OCI-LY1 (cell line): ENCODE measurements at regions not wholly inside any gene's neighbourhood (a gene's known extent, or its start where the extent isn't known, plus 50 kb on each side); places are given as distances from the start of the nearest gene placed in this dataset.
"Not testable (repeated sequence)": the region's sequence is repeated elsewhere in the genome, so short reads cannot be mapped to it uniquely, and the experiment has no call there.

ENCODE experiments used
- H2AFZ ChIP-seq: fragments of 200-600 bp; sonication (generic), shearing (Covaris generic); 2 replicates; pipeline ENCODE4 v1.6.0; 2014; ENCODE audit warnings: antibody characterized with exemption, mild to moderate bottlenecking, low read length
- H3F3A ChIP-seq: fragments of 200-600 bp; sonication (generic), shearing (Covaris generic); 2 replicates; pipeline ENCODE4 v1.6.0; 2014; ENCODE audit warnings: mild to moderate bottlenecking, antibody characterized with exemption, low read length, moderate library complexity; ENCODE audit not compliant: insufficient read depth
- H3K27ac ChIP-seq: fragments of 200-600 bp; sonication (generic); 2 replicates; pipeline ENCODE4 v1.5.1; 2014; ENCODE audit warnings: low read length, mixed run types, mild to moderate bottlenecking, low read depth; ENCODE audit not compliant: poor library complexity, severe bottlenecking
- H3K27me3 ChIP-seq: fragments of 200-600 bp; sonication (generic); 2 replicates; pipeline ENCODE4 v1.6.0; 2014; ENCODE audit warnings: antibody characterized with exemption, mild to moderate bottlenecking, low read length, moderate library complexity; ENCODE audit not compliant: insufficient read depth
- H3K36me3 ChIP-seq: fragments of 200-600 bp; sonication (generic); 2 replicates; pipeline ENCODE4 v1.6.1; 2014; ENCODE audit warnings: mild to moderate bottlenecking, antibody characterized with exemption, low read length, moderate library complexity, mixed read lengths; ENCODE audit not compliant: insufficient read depth
- H3K4me1 ChIP-seq: fragments of 200-600 bp; sonication (generic); 2 replicates; pipeline ENCODE4 v1.5.1; 2014; ENCODE audit warnings: mild to moderate bottlenecking, low read length, moderate library complexity; ENCODE audit not compliant: insufficient read depth, severe bottlenecking
- H3K4me2 ChIP-seq: fragments of 200-600 bp; sonication (generic), shearing (Covaris generic); 2 replicates; pipeline ENCODE4 v1.6.1; 2014; ENCODE audit warnings: low read length
- H3K4me3 ChIP-seq: fragments of 200-600 bp; sonication (generic); 2 replicates; pipeline ENCODE4 v1.5.1; 2014; ENCODE audit warnings: low read length, low read depth, mild to moderate bottlenecking, mixed read lengths; ENCODE audit not compliant: poor library complexity, severe bottlenecking
- H3K79me2 ChIP-seq: fragments of 200-600 bp; shearing (Covaris generic); 2 replicates; pipeline ENCODE4 v1.6.1; 2016; ENCODE audit warnings: mixed run types, low read length, mixed read lengths; ENCODE audit not compliant: insufficient read depth
- H3K9ac ChIP-seq: fragments of 200-600 bp; sonication (generic), shearing (Covaris generic); 2 replicates; pipeline ENCODE4 v1.6.1; 2014; ENCODE audit warnings: mild to moderate bottlenecking, low read length, mixed read lengths
- H3K9me2 ChIP-seq: fragments of 200-600 bp; sonication (generic), shearing (Covaris generic); 2 replicates; pipeline ENCODE4 v1.6.1; 2014; ENCODE audit warnings: low read depth, mild to moderate bottlenecking, low read length, mixed read lengths
- H3K9me3 ChIP-seq: fragments of 200-600 bp; shearing (Covaris generic); 2 replicates; pipeline ENCODE4 v1.6.1; 2014; ENCODE audit warnings: low read length, mixed read lengths
- H4K20me1 ChIP-seq: fragments of 200-600 bp; sonication (generic), shearing (Covaris generic); 2 replicates; pipeline ENCODE4 v1.6.0; 2016; ENCODE audit warnings: mild to moderate bottlenecking, low read length; ENCODE audit not compliant: insufficient read depth
- EZH2 ChIP-seq: fragments of 200-600 bp; sonication (generic), shearing (Covaris generic); IDR thresholded peaks from 2 replicates; pipeline ENCODE4 v1.8.0; 2017; ENCODE audit warnings: borderline replicate concordance, mixed run types, mild to moderate bottlenecking, antibody characterized with exemption, low read length, moderate library complexity, mixed read lengths
- TF ChIP-seq, protein P1 (sequence below): fragments of 200-600 bp; sonication (generic), shearing (Covaris generic); IDR thresholded peaks from 2 replicates; pipeline ENCODE4 v1.5.1; 2017; ENCODE audit warnings: mild to moderate bottlenecking, antibody characterized with exemption, low read length, moderate library complexity, mixed read lengths

DNA sequence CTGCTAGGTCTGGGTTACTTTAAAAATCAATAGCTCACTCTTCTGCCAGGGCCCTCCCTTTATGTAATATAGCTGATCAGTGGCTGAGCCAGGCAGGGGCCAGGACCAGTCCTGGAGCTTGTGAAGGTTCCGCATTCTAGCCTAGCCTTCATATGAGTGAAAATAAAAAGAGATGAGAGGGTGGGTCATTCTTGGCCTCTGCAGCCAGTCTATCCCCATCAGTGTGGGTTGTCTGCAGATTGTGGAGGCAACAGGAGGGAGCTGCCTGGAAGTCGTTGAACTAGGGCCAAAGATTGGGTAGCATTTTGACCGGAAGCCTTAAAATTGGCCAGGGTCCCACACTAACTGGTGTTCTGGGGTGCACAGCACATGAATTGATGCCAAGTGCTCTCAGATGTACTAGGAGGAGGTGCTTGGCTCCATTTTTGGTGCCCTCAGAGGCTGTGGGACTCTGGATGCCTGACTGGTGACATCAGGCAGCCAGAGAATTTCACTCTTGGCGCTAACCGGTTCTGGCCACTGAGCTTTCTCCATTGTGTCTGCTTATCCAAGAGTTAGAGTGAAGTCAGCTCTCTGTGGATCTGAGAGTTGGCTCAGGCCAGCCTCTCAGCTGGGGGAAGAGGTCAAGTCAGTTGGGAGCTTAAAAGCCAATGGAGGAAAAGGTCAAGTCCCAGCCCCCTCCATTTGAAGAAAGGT is 66.5 kb upstream of the IKBKE start:
- not testable (repeated sequence) for H3F3A ChIP-seq, H3K9me3 ChIP-seq, H3K4me2 ChIP-seq, H3K4me1 ChIP-seq, H3K27ac ChIP-seq, H3K4me3 ChIP-seq, H4K20me1 ChIP-seq, H2AFZ ChIP-seq, H3K27me3 ChIP-seq, H3K36me3 ChIP-seq, H3K9me2 ChIP-seq, H3K79me2 ChIP-seq, H3K9ac ChIP-seq

DNA sequence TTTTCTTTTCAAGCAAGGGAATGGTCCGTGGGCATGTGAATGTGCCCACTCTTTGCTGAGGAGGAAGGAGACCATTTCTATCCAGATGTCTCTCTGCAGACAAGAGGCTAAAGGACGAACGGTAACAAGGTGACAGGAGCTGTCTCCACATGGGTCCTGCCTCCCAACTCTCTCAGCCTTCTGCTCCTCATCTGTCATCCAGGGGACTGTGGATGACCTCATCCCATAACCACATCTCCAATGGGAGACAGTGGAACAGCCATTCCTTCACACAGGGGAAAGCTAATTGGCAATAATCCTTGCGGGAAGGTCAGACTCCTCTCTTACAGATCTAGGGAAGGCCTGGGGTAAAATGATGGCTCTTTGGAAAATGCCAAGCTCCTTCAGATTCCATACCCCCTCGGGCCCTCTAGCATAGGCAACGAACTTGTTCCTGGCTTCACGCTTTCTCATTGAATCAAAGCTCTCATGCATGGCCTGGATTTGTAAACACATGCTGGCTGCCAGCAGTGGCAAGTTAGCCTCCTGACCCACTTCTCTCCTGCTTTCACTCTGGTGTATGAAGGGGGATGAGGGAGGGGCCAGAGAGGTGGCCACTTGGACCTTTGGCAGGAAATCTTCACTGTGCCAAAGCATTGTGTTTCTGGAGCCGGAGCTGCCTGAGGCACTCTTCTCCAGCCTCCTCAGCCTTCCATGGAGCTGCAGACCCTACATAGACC is 65.8 kb upstream of the IKBKE start:
- not testable (repeated sequence) for H3K9ac ChIP-seq, H3K79me2 ChIP-seq, H3K9me2 ChIP-seq, H3K9me3 ChIP-seq, H3F3A ChIP-seq, H3K4me3 ChIP-seq, H4K20me1 ChIP-seq, H2AFZ ChIP-seq, H3K4me2 ChIP-seq, H3K27me3 ChIP-seq, H3K36me3 ChIP-seq, H3K27ac ChIP-seq, H3K4me1 ChIP-seq

DNA sequence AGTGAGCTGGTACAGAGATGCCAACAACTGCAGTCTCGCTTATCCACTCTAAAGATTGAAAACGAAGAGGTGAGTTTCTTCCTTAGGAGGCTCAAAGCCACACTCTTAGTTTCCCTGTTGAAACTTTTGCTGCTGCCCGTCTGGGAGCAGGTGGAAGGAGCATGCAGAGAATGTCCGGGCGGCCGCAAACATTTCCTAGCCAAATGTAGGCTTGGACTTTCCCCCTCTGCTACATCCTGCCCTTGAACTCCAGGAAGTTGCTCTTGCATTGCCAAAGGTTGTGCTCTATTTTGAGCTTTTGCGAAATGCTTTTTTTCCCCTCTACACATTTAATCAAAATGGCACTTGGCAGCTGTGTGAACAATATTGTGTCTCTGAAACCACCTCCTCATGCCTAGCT is 65.0 kb upstream of the IKBKE start:
- H3K9me3 ChIP-seq, H3K4me1 ChIP-seq, H3K4me2 ChIP-seq, H3F3A ChIP-seq, H3K27ac ChIP-seq, H3K4me3 ChIP-seq, H2AFZ ChIP-seq, H3K36me3 ChIP-seq, H3K9ac ChIP-seq, H3K9me2 ChIP-seq, H3K27me3 ChIP-seq, H4K20me1 ChIP-seq, H3K79me2 ChIP-seq: not testable (repeated sequence)

DNA sequence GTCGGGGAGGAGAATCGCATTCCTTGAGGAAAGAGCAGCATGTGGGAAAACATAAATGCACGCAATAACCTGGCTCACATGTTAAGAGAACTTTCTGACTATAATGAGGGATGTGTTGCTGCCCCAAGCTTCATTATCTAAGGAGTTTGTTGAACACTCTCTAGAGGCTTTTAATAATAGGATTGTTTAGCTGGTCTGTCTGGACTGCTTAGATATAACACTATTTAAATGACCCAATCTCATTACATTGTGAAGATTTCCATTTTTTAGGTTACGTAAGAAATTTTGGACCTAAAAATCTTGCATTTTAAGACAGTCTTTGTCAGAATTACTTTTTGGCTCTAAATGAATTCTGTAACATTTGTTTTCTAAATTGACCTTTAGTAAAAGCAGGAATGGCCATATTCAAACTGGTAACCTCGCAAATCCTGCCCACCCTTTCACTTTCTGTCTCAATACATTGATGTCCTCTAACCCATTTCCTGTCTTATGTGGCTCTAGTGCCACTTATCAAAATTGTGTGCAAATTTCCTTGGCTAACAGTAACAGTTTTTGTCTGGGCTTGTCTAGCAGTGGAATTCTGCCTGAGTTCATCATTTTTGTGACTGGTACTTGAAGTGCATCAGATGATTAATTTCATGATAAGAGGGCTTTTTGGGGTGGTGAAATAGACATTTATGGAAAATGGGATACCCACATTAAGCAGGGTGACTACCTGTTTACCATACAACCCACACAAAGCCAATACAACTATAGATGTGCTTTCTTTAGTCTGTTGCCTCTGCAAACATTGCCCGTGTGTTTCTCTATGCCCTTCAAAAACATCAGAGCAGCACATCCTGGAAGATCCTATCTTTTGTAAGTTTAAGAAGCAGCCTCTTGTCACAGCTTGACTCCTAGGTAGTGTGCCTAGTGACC is 61.6 kb upstream of the IKBKE start:
- not testable (repeated sequence) for H3K9me2 ChIP-seq, H4K20me1 ChIP-seq, H3K9me3 ChIP-seq, H3K79me2 ChIP-seq, H3K27ac ChIP-seq, H2AFZ ChIP-seq, H3K4me3 ChIP-seq, H3F3A ChIP-seq, H3K9ac ChIP-seq, H3K4me2 ChIP-seq, H3K4me1 ChIP-seq, H3K27me3 ChIP-seq, H3K36me3 ChIP-seq

DNA sequence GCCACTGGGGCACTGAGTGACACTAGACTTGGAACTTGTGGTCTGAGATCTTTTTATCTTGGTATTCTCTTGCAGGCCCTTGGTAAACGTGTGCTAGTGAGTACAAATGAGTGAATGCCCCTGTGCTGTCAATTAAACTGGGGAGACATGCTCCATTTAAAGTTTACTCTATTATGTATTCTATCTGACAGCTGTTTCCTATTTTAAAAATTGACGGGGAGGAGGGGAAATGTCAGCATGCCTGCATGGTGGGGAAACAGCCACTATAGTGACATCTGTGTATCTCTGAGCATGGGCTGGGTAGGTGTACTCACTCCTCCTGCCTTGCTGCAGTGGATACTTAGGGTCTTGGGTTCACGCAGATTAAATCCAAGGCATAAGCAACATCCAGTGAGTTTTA is 59.0 kb upstream of the IKBKE start:
- Histone ChIP-seq H3K27me3 (no peaks in the 10 kb centered on the region), H4K20me1 (no peaks in the 10 kb centered on the region), H3K4me3 (no peak overlapping the region), H3K79me2 (no peaks in the 10 kb centered on the region), H2AFZ (no peak overlapping the region), H3K4me2 (no peak overlapping the region), H3K36me3 (peaks cover 12% of the 10 kb centered on the region; the same call in 1 of the 2 replicates), H3K4me1 (no peaks in the 10 kb centered on the region), H3K9me3 (no peaks in the 10 kb centered on the region), H3K27ac (no peak overlapping the region), H3F3A (no peaks in the 10 kb centered on the region), H3K9me2 (no peaks in the 10 kb centered on the region), H3K9ac (no peak overlapping the region)
- TF ChIP-seq, protein P1, sequence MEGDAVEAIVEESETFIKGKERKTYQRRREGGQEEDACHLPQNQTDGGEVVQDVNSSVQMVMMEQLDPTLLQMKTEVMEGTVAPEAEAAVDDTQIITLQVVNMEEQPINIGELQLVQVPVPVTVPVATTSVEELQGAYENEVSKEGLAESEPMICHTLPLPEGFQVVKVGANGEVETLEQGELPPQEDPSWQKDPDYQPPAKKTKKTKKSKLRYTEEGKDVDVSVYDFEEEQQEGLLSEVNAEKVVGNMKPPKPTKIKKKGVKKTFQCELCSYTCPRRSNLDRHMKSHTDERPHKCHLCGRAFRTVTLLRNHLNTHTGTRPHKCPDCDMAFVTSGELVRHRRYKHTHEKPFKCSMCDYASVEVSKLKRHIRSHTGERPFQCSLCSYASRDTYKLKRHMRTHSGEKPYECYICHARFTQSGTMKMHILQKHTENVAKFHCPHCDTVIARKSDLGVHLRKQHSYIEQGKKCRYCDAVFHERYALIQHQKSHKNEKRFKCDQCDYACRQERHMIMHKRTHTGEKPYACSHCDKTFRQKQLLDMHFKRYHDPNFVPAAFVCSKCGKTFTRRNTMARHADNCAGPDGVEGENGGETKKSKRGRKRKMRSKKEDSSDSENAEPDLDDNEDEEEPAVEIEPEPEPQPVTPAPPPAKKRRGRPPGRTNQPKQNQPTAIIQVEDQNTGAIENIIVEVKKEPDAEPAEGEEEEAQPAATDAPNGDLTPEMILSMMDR: no peak
- TF ChIP-seq EZH2: no peak
